OCI-LY1 (cell line): ENCODE measurements at regions not wholly inside any gene's neighbourhood (a gene's known extent, or its start where the extent isn't known, plus 50 kb on each side); places are given as distances from the start of the nearest gene placed in this dataset.

ENCODE experiments used
- H2AFZ ChIP-seq: fragments of 200-600 bp; sonication (generic), shearing (Covaris generic); 2 replicates; pipeline ENCODE4 v1.6.0; 2014; ENCODE audit warnings: antibody characterized with exemption, mild to moderate bottlenecking, low read length
- H3F3A ChIP-seq: fragments of 200-600 bp; sonication (generic), shearing (Covaris generic); 2 replicates; pipeline ENCODE4 v1.6.0; 2014; ENCODE audit warnings: mild to moderate bottlenecking, antibody characterized with exemption, low read length, moderate library complexity; ENCODE audit not compliant: insufficient read depth
- H3K27ac ChIP-seq: fragments of 200-600 bp; sonication (generic); 2 replicates; pipeline ENCODE4 v1.5.1; 2014; ENCODE audit warnings: low read length, mixed run types, mild to moderate bottlenecking, low read depth; ENCODE audit not compliant: poor library complexity, severe bottlenecking
- H3K27me3 ChIP-seq: fragments of 200-600 bp; sonication (generic); 2 replicates; pipeline ENCODE4 v1.6.0; 2014; ENCODE audit warnings: antibody characterized with exemption, mild to moderate bottlenecking, low read length, moderate library complexity; ENCODE audit not compliant: insufficient read depth
- H3K36me3 ChIP-seq: fragments of 200-600 bp; sonication (generic); 2 replicates; pipeline ENCODE4 v1.6.1; 2014; ENCODE audit warnings: mild to moderate bottlenecking, antibody characterized with exemption, low read length, moderate library complexity, mixed read lengths; ENCODE audit not compliant: insufficient read depth
- H3K4me1 ChIP-seq: fragments of 200-600 bp; sonication (generic); 2 replicates; pipeline ENCODE4 v1.5.1; 2014; ENCODE audit warnings: mild to moderate bottlenecking, low read length, moderate library complexity; ENCODE audit not compliant: insufficient read depth, severe bottlenecking
- H3K4me2 ChIP-seq: fragments of 200-600 bp; sonication (generic), shearing (Covaris generic); 2 replicates; pipeline ENCODE4 v1.6.1; 2014; ENCODE audit warnings: low read length
- H3K4me3 ChIP-seq: fragments of 200-600 bp; sonication (generic); 2 replicates; pipeline ENCODE4 v1.5.1; 2014; ENCODE audit warnings: low read length, low read depth, mild to moderate bottlenecking, mixed read lengths; ENCODE audit not compliant: poor library complexity, severe bottlenecking
- H3K79me2 ChIP-seq: fragments of 200-600 bp; shearing (Covaris generic); 2 replicates; pipeline ENCODE4 v1.6.1; 2016; ENCODE audit warnings: mixed run types, low read length, mixed read lengths; ENCODE audit not compliant: insufficient read depth
- H3K9ac ChIP-seq: fragments of 200-600 bp; sonication (generic), shearing (Covaris generic); 2 replicates; pipeline ENCODE4 v1.6.1; 2014; ENCODE audit warnings: mild to moderate bottlenecking, low read length, mixed read lengths
- H3K9me2 ChIP-seq: fragments of 200-600 bp; sonication (generic), shearing (Covaris generic); 2 replicates; pipeline ENCODE4 v1.6.1; 2014; ENCODE audit warnings: low read depth, mild to moderate bottlenecking, low read length, mixed read lengths
- H3K9me3 ChIP-seq: fragments of 200-600 bp; shearing (Covaris generic); 2 replicates; pipeline ENCODE4 v1.6.1; 2014; ENCODE audit warnings: low read length, mixed read lengths
- H4K20me1 ChIP-seq: fragments of 200-600 bp; sonication (generic), shearing (Covaris generic); 2 replicates; pipeline ENCODE4 v1.6.0; 2016; ENCODE audit warnings: mild to moderate bottlenecking, low read length; ENCODE audit not compliant: insufficient read depth
- CTCF ChIP-seq: fragments of 200-600 bp; sonication (generic), shearing (Covaris generic); IDR thresholded peaks from 2 replicates; pipeline ENCODE4 v1.5.1; 2017; ENCODE audit warnings: mild to moderate bottlenecking, antibody characterized with exemption, low read length, moderate library complexity, mixed read lengths
- EZH2 ChIP-seq: fragments of 200-600 bp; sonication (generic), shearing (Covaris generic); IDR thresholded peaks from 2 replicates; pipeline ENCODE4 v1.8.0; 2017; ENCODE audit warnings: borderline replicate concordance, mixed run types, mild to moderate bottlenecking, antibody characterized with exemption, low read length, moderate library complexity, mixed read lengths

- Histone ChIP-seq H3K4me2 (no peak overlapping the region), H3K4me3 (no peak overlapping the region), H4K20me1 (no peaks in the 10 kb centered on the region), H3K27me3 (no peaks in the 10 kb centered on the region), H3K9me3 (no peaks in the 10 kb centered on the region), H3K36me3 (no peaks in the 10 kb centered on the region), H3K4me1 (no peaks in the 10 kb centered on the region), H3F3A (no peaks in the 10 kb centered on the region), H3K9me2 (no peaks in the 10 kb centered on the region), H3K79me2 (no peaks in the 10 kb centered on the region), H3K27ac (no peak overlapping the region), H3K9ac (no peak overlapping the region), H2AFZ (no peak overlapping the region)
- TF ChIP-seq CTCF (no peak), EZH2 (no peak)
Observed at GRCh38 chr18:2304378-2305175, 266.7 kb downstream of the METTL4 start.

GRCh38 chr18:2306606-2307005 is 264.7 kb downstream of the METTL4 start:
- no peak overlapping the region for H3K4me3 ChIP-seq
- H3K27me3 ChIP-seq, result no peaks in the 10 kb centered on the region
- H3K79me2 ChIP-seq, result no peaks in the 10 kb centered on the region
- H2AFZ ChIP-seq, result no peak overlapping the region
- no peak overlapping the region for H3K4me2 ChIP-seq
- no peaks in the 10 kb centered on the region for H3K36me3 ChIP-seq
- no peaks in the 10 kb centered on the region for H3K9me3 ChIP-seq
- H3K4me1 ChIP-seq, result no peaks in the 10 kb centered on the region
- no peak overlapping the region for H3K9ac ChIP-seq
- H3F3A ChIP-seq, result no peaks in the 10 kb centered on the region
- TF ChIP-seq CTCF (no peak), EZH2 (no peak)
- H3K27ac ChIP-seq, result no peak overlapping the region
- H3K9me2 ChIP-seq, result no peaks in the 10 kb centered on the region
- no peaks in the 10 kb centered on the region for H4K20me1 ChIP-seq

GRCh38 chr18:2310886-2311285 is 260.4 kb downstream of the METTL4 start:
- Histone ChIP-seq H3K36me3 (no peaks in the 10 kb centered on the region), H3K9me2 (no peaks in the 10 kb centered on the region), H3K79me2 (no peaks in the 10 kb centered on the region), H3K9me3 (no peaks in the 10 kb centered on the region), H2AFZ (no peak overlapping the region), H3K9ac (no peak overlapping the region), H4K20me1 (no peaks in the 10 kb centered on the region), H3K27ac (no peak overlapping the region), H3K4me3 (no peak overlapping the region), H3K4me2 (no peak overlapping the region), H3K27me3 (no peaks in the 10 kb centered on the region), H3F3A (no peaks in the 10 kb centered on the region), H3K4me1 (no peaks in the 10 kb centered on the region)
- TF ChIP-seq EZH2 (no peak), CTCF (no peak)
